Mesenchymal stem cell (in vitro differentiated cells and primary cell): ENCODE measurements at regions not wholly inside any gene's neighbourhood (a gene's known extent, or its start where the extent isn't known, plus 50 kb on each side); places are given as distances from the start of the nearest gene placed in this dataset.

ENCODE experiments used
- DNase-seq: peaks from one replicate; pipeline ENCODE4 v3.0.0-alpha.2; 2013
- H2AFZ ChIP-seq: one replicate; pipeline ENCODE4 v1.6.1; 2013; ENCODE audit warnings: low read depth, mild to moderate bottlenecking, control low read depth, inconsistent platforms, low read length, moderate library complexity
- H2AK5ac ChIP-seq: 2 replicates; pipeline ENCODE4 v1.6.1; 2013; ENCODE audit warnings: low read length, moderate library complexity, mild to moderate bottlenecking, inconsistent platforms; ENCODE audit not compliant: severe bottlenecking
- H2BK120ac ChIP-seq: one replicate; pipeline ENCODE4 v1.6.1; 2013; ENCODE audit warnings: low read depth, mild to moderate bottlenecking, inconsistent platforms, low read length, moderate library complexity
- H2BK12ac ChIP-seq, 2 experiments: one replicate each; pipeline ENCODE4 v1.6.1; 2013; ENCODE audit warnings: inconsistent platforms in 2 of 2, low read length in 2 of 2, mild to moderate bottlenecking in 2 of 2, moderate library complexity in 2 of 2, control low read depth in 1 of 2
- H2BK15ac ChIP-seq: one replicate; pipeline ENCODE4 v1.6.1; 2013; ENCODE audit warnings: mild to moderate bottlenecking, low read depth, inconsistent platforms; ENCODE audit not compliant: poor library complexity, severe bottlenecking
- H2BK5ac ChIP-seq: 2 replicates; pipeline ENCODE4 v1.6.1; 2013; ENCODE audit warnings: low read depth, mild to moderate bottlenecking, low read length, control low read depth, inconsistent platforms; ENCODE audit not compliant: poor library complexity, severe bottlenecking
- H3K14ac ChIP-seq, 2 experiments: one replicate each; pipeline ENCODE4 v1.6.1; 2013; ENCODE audit warnings: inconsistent platforms in 2 of 2, low read length in 2 of 2, control low read depth in 1 of 2, mild to moderate bottlenecking in 1 of 2, moderate library complexity in 1 of 2
- H3K18ac ChIP-seq, 2 experiments: one replicate each; pipeline ENCODE4 v1.6.1; 2013; ENCODE audit warnings: inconsistent platforms in 2 of 2, low read length in 2 of 2, control low read depth in 1 of 2, low read depth in 1 of 2, mild to moderate bottlenecking in 1 of 2
- H3K23ac ChIP-seq, 2 experiments: one replicate each; pipeline ENCODE4 v1.6.1; 2013; ENCODE audit warnings: inconsistent platforms in 2 of 2, low read length in 2 of 2, mild to moderate bottlenecking in 2 of 2, moderate library complexity in 2 of 2, control low read depth in 1 of 2
- H3K27ac ChIP-seq: 2 replicates; pipeline ENCODE4 v1.5.1; 2013; ENCODE audit warnings: mild to moderate bottlenecking, moderate library complexity, low read length, control low read depth, inconsistent platforms; ENCODE audit not compliant: poor library complexity, severe bottlenecking
- H3K27me3 ChIP-seq, 2 experiments: 2 replicates each; pipeline versions ENCODE4 v1.6.1 to v1.7.0; 2013; ENCODE audit warnings: low read length in 2 of 2, mild to moderate bottlenecking in 2 of 2, moderate library complexity in 2 of 2, control low read depth in 1 of 2, inconsistent platforms in 1 of 2; ENCODE audit not compliant: control insufficient read depth in 1 of 2, insufficient read depth in 1 of 2
- H3K36me3 ChIP-seq, 2 experiments: 2 replicates each; pipeline versions ENCODE4 v1.6.1 to v1.7.0; 2013; ENCODE audit warnings: low read length in 2 of 2, control low read depth in 1 of 2, inconsistent platforms in 1 of 2, low read depth in 1 of 2, mild to moderate bottlenecking in 1 of 2; ENCODE audit not compliant: insufficient read depth in 2 of 2, control insufficient read depth in 1 of 2
- H3K4ac ChIP-seq, 2 experiments: one replicate each; pipeline ENCODE4 v1.6.1; 2013; ENCODE audit warnings: inconsistent platforms in 2 of 2, low read length in 2 of 2, mild to moderate bottlenecking in 2 of 2, moderate library complexity in 2 of 2, control low read depth in 1 of 2, low read depth in 1 of 2
- H3K4me1 ChIP-seq: 2 replicates; pipeline ENCODE4 v1.6.1; 2013; ENCODE audit warnings: low read depth, low read length, control low read depth; ENCODE audit not compliant: control insufficient read depth, insufficient read depth
- H3K4me2 ChIP-seq: 2 replicates; pipeline ENCODE4 v1.6.1; 2013; ENCODE audit warnings: low read length, mild to moderate bottlenecking, inconsistent platforms; ENCODE audit not compliant: poor library complexity, severe bottlenecking
- H3K4me3 ChIP-seq, 2 experiments: 2 replicates each; pipeline versions ENCODE4 v1.5.1 to v1.7.0; 2013; ENCODE audit warnings: low read length in 2 of 2, mild to moderate bottlenecking in 2 of 2, control low read depth in 1 of 2, low read depth in 1 of 2; ENCODE audit not compliant: insufficient read depth in 1 of 2
- H3K79me1 ChIP-seq: replicated peaks from 2 replicates; pipeline ENCODE4 v1.6.1; 2013; ENCODE audit warnings: mild to moderate bottlenecking, control low read depth, low read length, inconsistent platforms; ENCODE audit not compliant: poor library complexity, severe bottlenecking
- H3K9ac ChIP-seq: 2 replicates; pipeline ENCODE4 v1.7.0; 2013; ENCODE audit warnings: mild to moderate bottlenecking, low read length, moderate library complexity
- H3K9me3 ChIP-seq: 2 replicates; pipeline ENCODE4 v1.7.0; 2013; ENCODE audit warnings: mild to moderate bottlenecking, low read length; ENCODE audit not compliant: control insufficient read depth
- H4K8ac ChIP-seq: one replicate; pipeline ENCODE4 v1.6.1; 2013; ENCODE audit warnings: inconsistent platforms, mild to moderate bottlenecking, low read length, moderate library complexity
- H4K91ac ChIP-seq: one replicate; pipeline ENCODE4 v1.6.1; 2013; ENCODE audit warnings: mild to moderate bottlenecking, low read length, inconsistent platforms
- WGBS: methylation state at CpG from one replicate; pipeline ENCODE4 v1.1.7; 2013; ENCODE audit warnings: mixed read lengths; 5-methylcytosine and 5-hydroxymethylcytosine counted together

GRCh38 chr18:14974088-14974487 lies 226.1 kb downstream of the ANKRD30B start:
- Histone ChIP-seq H2BK15ac (no peak overlapping the region), H3K36me3 (no peaks in the 10 kb centered on the region), H3K4ac (no peak overlapping the region), H2BK5ac (no peak overlapping the region), H2BK12ac (no peak overlapping the region), H3K18ac (no peak overlapping the region), H2AK5ac (no peak overlapping the region), H3K9me3 (no peaks in the 10 kb centered on the region), H3K4me1 (no peaks in the 10 kb centered on the region), H3K4me3 (no peak overlapping the region), H3K4me2 (no peak overlapping the region), H3K9ac (no peak overlapping the region), H4K8ac (no peak overlapping the region), H3K27ac (no peak overlapping the region), H3K23ac (no peak overlapping the region), H3K14ac (no peak overlapping the region), H2BK120ac (no peak overlapping the region), H4K91ac (no peak overlapping the region), H2AFZ (no peak overlapping the region), H3K79me1 (no peaks in the 10 kb centered on the region), H3K27me3 (no peaks in the 10 kb centered on the region)
- 57% methylated on average over 6 of the region's 6 CpGs for WGBS
- no peak for DNase-seq

- H3K27ac ChIP-seq, result no peak overlapping the region
- no peaks in the 10 kb centered on the region for H3K27me3 ChIP-seq
- no peak overlapping the region for H4K91ac ChIP-seq
- DNase-seq, result no peak
- no peak overlapping the region for H2BK15ac ChIP-seq
- no peak overlapping the region for H2BK5ac ChIP-seq
- WGBS, result 26% methylated on average over 3 of the region's 3 CpGs
- H3K4me1 ChIP-seq, result no peaks in the 10 kb centered on the region
- no peak overlapping the region for H2BK12ac ChIP-seq
- no peak overlapping the region for H3K9ac ChIP-seq
- no peaks in the 10 kb centered on the region for H3K9me3 ChIP-seq
- H3K4ac ChIP-seq, result no peak overlapping the region
- H2AFZ ChIP-seq, result no peak overlapping the region
- H3K4me2 ChIP-seq, result no peak overlapping the region
- no peak overlapping the region for H3K14ac ChIP-seq
- no peaks in the 10 kb centered on the region for H3K36me3 ChIP-seq
- no peak overlapping the region for H4K8ac ChIP-seq
- H3K23ac ChIP-seq, result no peak overlapping the region
- no peak overlapping the region for H3K18ac ChIP-seq
- no peak overlapping the region for H2BK120ac ChIP-seq
- no peak overlapping the region for H2AK5ac ChIP-seq
- H3K79me1 ChIP-seq, result no peaks in the 10 kb centered on the region
- no peak overlapping the region for H3K4me3 ChIP-seq
These were observed 226.6 kb downstream of the ANKRD30B start for GRCh38 chr18:14974576-14974975.

GRCh38 chr18:14975431-14975830 lies 227.5 kb downstream of the ANKRD30B start:
- DNase-seq, result no peak
- H3K36me3 ChIP-seq, result no peaks in the 10 kb centered on the region
- no peak overlapping the region for H3K4ac ChIP-seq
- no peak overlapping the region for H3K27ac ChIP-seq
- no peak overlapping the region for H3K4me3 ChIP-seq
- no peak overlapping the region for H3K18ac ChIP-seq
- no peak overlapping the region for H3K4me2 ChIP-seq
- no peak overlapping the region for H2AK5ac ChIP-seq
- H2BK15ac ChIP-seq, result no peak overlapping the region
- no peaks in the 10 kb centered on the region for H3K9me3 ChIP-seq
- 58% methylated on average over 6 of the region's 9 CpGs for WGBS
- no peaks in the 10 kb centered on the region for H3K4me1 ChIP-seq
- no peak overlapping the region for H2AFZ ChIP-seq
- no peak overlapping the region for H3K14ac ChIP-seq
- no peak overlapping the region for H3K23ac ChIP-seq
- no peak overlapping the region for H3K9ac ChIP-seq
- no peaks in the 10 kb centered on the region for H3K27me3 ChIP-seq
- no peaks in the 10 kb centered on the region for H3K79me1 ChIP-seq
- H4K91ac ChIP-seq, result no peak overlapping the region
- no peak overlapping the region for H2BK12ac ChIP-seq
- no peak overlapping the region for H2BK5ac ChIP-seq
- H2BK120ac ChIP-seq, result no peak overlapping the region
- H4K8ac ChIP-seq, result no peak overlapping the region

GRCh38 chr18:14976736-14977430 lies 228.9 kb downstream of the ANKRD30B start:
- Histone ChIP-seq H3K27ac (no peak overlapping the region), H3K18ac (no peak overlapping the region), H3K14ac (no peak overlapping the region), H3K4ac (no peak overlapping the region), H3K4me3 (no peak overlapping the region), H3K9me3 (no peaks in the 10 kb centered on the region), H2BK12ac (no peak overlapping the region), H3K27me3 (no peaks in the 10 kb centered on the region), H3K4me2 (no peak overlapping the region), H4K91ac (no peak overlapping the region), H3K36me3 (no peaks in the 10 kb centered on the region), H4K8ac (no peak overlapping the region), H3K9ac (no peak overlapping the region), H2BK15ac (no peak overlapping the region), H2BK120ac (no peak overlapping the region), H3K4me1 (no peaks in the 10 kb centered on the region), H2AK5ac (no peak overlapping the region), H3K79me1 (no peaks in the 10 kb centered on the region), H2BK5ac (no peak overlapping the region), H2AFZ (no peak overlapping the region), H3K23ac (no peak overlapping the region)
- DNase-seq, result no peak
- WGBS, result 73% methylated on average over 10 of the region's 10 CpGs
